Subcutaneous abdominal adipose tissue (tissue), 5 donors: ENCODE measurements at regions not wholly inside any gene's neighbourhood (a gene's known extent, or its start where the extent isn't known, plus 50 kb on each side); places are given as distances from the start of the nearest gene placed in this dataset.
"Not testable (repeated sequence)": the region's sequence is repeated elsewhere in the genome, so short reads cannot be mapped to it uniquely, and the experiment has no call there.

ENCODE experiments used
- H3K27ac ChIP-seq: one replicate; pipeline ENCODE4 v1.7.0; 2013; ENCODE audit warnings: low read depth, mild to moderate bottlenecking, inconsistent platforms, low read length, moderate library complexity
- H3K27me3 ChIP-seq, 5 donors: one replicate each; pipeline ENCODE4 v1.7.0; 2013; ENCODE audit warnings: low read length in 5 of 5, inconsistent platforms in 1 of 5; ENCODE audit not compliant: control insufficient read depth in 5 of 5, insufficient read depth in 4 of 5
- H3K36me3 ChIP-seq, 5 donors: one replicate each; pipeline ENCODE4 v1.7.0; 2013; ENCODE audit warnings: low read length in 5 of 5; ENCODE audit not compliant: control insufficient read depth in 5 of 5, insufficient read depth in 5 of 5
- H3K4me1 ChIP-seq, 5 donors: one replicate each; pipeline ENCODE4 v1.7.0; 2013; ENCODE audit warnings: low read length in 5 of 5, mild to moderate bottlenecking in 3 of 5, moderate library complexity in 1 of 5; ENCODE audit not compliant: control insufficient read depth in 5 of 5, insufficient read depth in 5 of 5
- H3K4me3 ChIP-seq, 5 donors: one replicate each; pipeline ENCODE4 v1.7.0; 2013; ENCODE audit warnings: low read length in 5 of 5, low read depth in 1 of 5
- H3K9ac ChIP-seq, 5 donors: one replicate each; pipeline ENCODE4 v1.7.0; 2013; ENCODE audit warnings: low read length in 5 of 5, mild to moderate bottlenecking in 4 of 5, moderate library complexity in 3 of 5
- H3K9me3 ChIP-seq, 5 donors: one replicate each; pipeline ENCODE4 v1.7.0; 2013; ENCODE audit warnings: low read length in 5 of 5; ENCODE audit not compliant: control insufficient read depth in 5 of 5
- donor health status: healthy.
- donor health status: healthy.
- donor health status: healthy.
- donor health status: healthy.
- donor health status: healthy.

- no peaks in the 10 kb centered on the region for H3K27me3 ChIP-seq
- no peak overlapping the region for H3K9ac ChIP-seq
- H3K4me1 ChIP-seq = peaks cover 0 to 3% (median 0%) of the 10 kb centered on the region in 5 donors
- peaks cover 0 to 6% (median 0%) of the 10 kb centered on the region in 5 donors for H3K9me3 ChIP-seq
- no peaks in the 10 kb centered on the region for H3K36me3 ChIP-seq
- H3K4me3 ChIP-seq = no peak overlapping the region
- no peak overlapping the region for H3K27ac ChIP-seq
Observed at GRCh38 chrX:125544031-125544660, 224.5 kb downstream of the TEX13C start.

GRCh38 chrX:125544856-125545255, 225.2 kb downstream of the TEX13C start:
- H3K4me1 ChIP-seq = peaks cover 0 to 3% (median 0%) of the 10 kb centered on the region in 5 donors
- no peaks in the 10 kb centered on the region for H3K27me3 ChIP-seq
- no peak overlapping the region for H3K27ac ChIP-seq
- H3K36me3 ChIP-seq = no peaks in the 10 kb centered on the region
- peaks cover 0 to 6% (median 0%) of the 10 kb centered on the region in 5 donors for H3K9me3 ChIP-seq
- no peak overlapping the region for H3K9ac ChIP-seq
- no peak overlapping the region for H3K4me3 ChIP-seq

DNA sequence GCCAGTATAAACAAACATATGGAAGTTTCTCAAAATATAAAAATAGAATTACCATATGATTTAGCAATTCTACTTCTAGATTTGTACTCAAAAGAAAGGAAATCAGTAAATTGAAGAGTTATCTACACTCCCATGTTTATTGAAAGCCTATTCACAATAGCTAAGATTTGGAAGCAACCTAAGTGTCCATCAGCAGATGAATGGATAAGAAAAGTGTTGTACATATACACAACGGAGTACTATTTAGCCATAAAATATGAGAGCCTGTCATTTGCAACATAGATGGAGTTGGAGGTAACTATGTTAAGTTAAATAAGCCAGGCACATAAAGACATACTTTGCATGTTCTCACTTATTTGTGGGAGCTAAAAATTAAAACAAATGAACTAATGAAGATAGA, 257.8 kb downstream of the TEX13C start:
- Histone ChIP-seq H3K4me3 (no peak overlapping the region), H3K27me3 (no peaks in the 10 kb centered on the region), H3K4me1 (no peaks in the 10 kb centered on the region), H3K27ac (no peak overlapping the region), H3K36me3 (no peaks in the 10 kb centered on the region), H3K9ac (no peak overlapping the region), H3K9me3 (peaks cover 0 to 4% (median 2%) of the 10 kb centered on the region in 5 donors)

GRCh38 chrX:125604448-125604847, 284.8 kb downstream of the TEX13C start:
- no peaks in the 10 kb centered on the region for H3K4me1 ChIP-seq
- H3K27me3 ChIP-seq = no peaks in the 10 kb centered on the region
- no peak overlapping the region for H3K27ac ChIP-seq
- peaks cover 0 to under 1% (median 0%) of the 10 kb centered on the region in 5 donors for H3K9me3 ChIP-seq
- H3K9ac ChIP-seq = no peak overlapping the region
- no peak overlapping the region for H3K4me3 ChIP-seq
- H3K36me3 ChIP-seq = no peaks in the 10 kb centered on the region

GRCh38 chrX:125605145-125605544, 285.5 kb downstream of the TEX13C start:
- no peak overlapping the region for H3K27ac ChIP-seq

GRCh38 chrX:125614591-125615343, 295.1 kb downstream of the TEX13C start:
- H3K4me1 ChIP-seq, H3K9ac ChIP-seq, H3K9me3 ChIP-seq, H3K36me3 ChIP-seq, H3K27ac ChIP-seq, H3K4me3 ChIP-seq, H3K27me3 ChIP-seq: not testable (repeated sequence)

More at GRCh38 chrX:125605145-125605544, 285.5 kb downstream of the TEX13C start:
- H3K9ac ChIP-seq = no peak overlapping the region
- no peaks in the 10 kb centered on the region for H3K4me1 ChIP-seq
- H3K9me3 ChIP-seq = no peaks in the 10 kb centered on the region
- H3K27me3 ChIP-seq = no peaks in the 10 kb centered on the region
- H3K4me3 ChIP-seq = no peak overlapping the region
- H3K36me3 ChIP-seq = no peaks in the 10 kb centered on the region

- no peaks in the 10 kb centered on the region for H3K4me1 ChIP-seq
- H3K27ac ChIP-seq = no peak overlapping the region
- no peak overlapping the region for H3K9ac ChIP-seq
- peaks cover 0 to 3% (median 0%) of the 10 kb centered on the region in 5 donors for H3K27me3 ChIP-seq
- H3K4me3 ChIP-seq = no peak overlapping the region
- H3K36me3 ChIP-seq = no peaks in the 10 kb centered on the region
- H3K9me3 ChIP-seq = no peaks in the 10 kb centered on the region
Observed at GRCh38 chrX:125620715-125621587, 301.3 kb downstream of the TEX13C start.

DNA sequence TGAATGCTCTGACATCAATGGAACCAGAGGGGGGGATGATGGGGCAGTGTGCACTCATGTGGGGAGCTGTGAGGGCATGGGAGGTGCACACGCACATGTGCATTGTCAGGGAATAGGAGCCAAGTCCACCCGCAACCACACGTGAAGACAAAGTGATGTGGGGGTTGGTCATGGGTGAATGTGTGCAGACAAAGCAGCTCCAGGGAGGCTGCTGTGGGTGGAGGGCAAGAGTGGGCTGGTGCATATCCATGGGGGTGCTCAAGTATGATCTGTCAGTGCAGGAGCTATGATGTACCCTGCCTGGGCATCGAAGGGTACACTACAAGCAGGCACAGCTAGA, 301.9 kb downstream of the TEX13C start:
- Histone ChIP-seq H3K9ac (no peak overlapping the region), H3K4me3 (no peak overlapping the region), H3K36me3 (no peaks in the 10 kb centered on the region), H3K4me1 (no peaks in the 10 kb centered on the region), H3K27ac (no peak overlapping the region), H3K9me3 (no peaks in the 10 kb centered on the region), H3K27me3 (peaks cover 0 to 3% (median 0%) of the 10 kb centered on the region in 5 donors)

DNA sequence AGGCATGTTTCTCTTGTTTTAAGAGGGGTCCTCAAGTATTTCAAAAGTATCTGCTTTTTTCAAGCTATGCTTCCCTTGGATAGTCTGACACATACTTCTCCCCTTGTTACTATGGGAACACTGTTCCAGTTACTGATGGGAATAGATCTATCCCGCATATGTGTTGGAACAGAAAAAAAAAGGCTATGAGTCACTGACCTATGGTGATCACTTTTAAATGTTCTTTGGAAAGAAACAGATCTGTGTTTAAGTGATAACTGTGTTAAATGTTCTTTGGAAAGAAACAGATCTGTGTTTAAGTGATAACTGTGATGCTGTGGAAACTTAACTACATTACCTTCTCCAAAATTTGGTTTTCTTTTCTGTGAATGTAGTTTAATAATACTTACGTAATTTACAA, 303.2 kb downstream of the TEX13C start:
- peaks cover 0 to 5% (median 3%) of the 10 kb centered on the region in 5 donors for H3K27me3 ChIP-seq
- H3K9ac ChIP-seq = no peak overlapping the region
- H3K36me3 ChIP-seq = no peaks in the 10 kb centered on the region
- no peaks in the 10 kb centered on the region for H3K9me3 ChIP-seq
- no peak overlapping the region for H3K27ac ChIP-seq
- H3K4me1 ChIP-seq = no peaks in the 10 kb centered on the region
- H3K4me3 ChIP-seq = no peak overlapping the region

- Histone ChIP-seq H3K36me3 (no peaks in the 10 kb centered on the region), H3K4me3 (no peak overlapping the region), H3K9me3 (no peaks in the 10 kb centered on the region), H3K27me3 (peaks cover 0 to 3% (median 0%) of the 10 kb centered on the region in 5 donors), H3K4me1 (no peaks in the 10 kb centered on the region), H3K9ac (no peak overlapping the region), H3K27ac (no peak overlapping the region)
Observed at GRCh38 chrX:125627676-125628075, 308.0 kb downstream of the TEX13C start.
